ENCODE measurements at regions not wholly inside any gene's neighbourhood (a gene's known extent, or its start where the extent isn't known, plus 50 kb on each side); places are given as distances from the start of the nearest gene placed in this dataset.

DNA sequence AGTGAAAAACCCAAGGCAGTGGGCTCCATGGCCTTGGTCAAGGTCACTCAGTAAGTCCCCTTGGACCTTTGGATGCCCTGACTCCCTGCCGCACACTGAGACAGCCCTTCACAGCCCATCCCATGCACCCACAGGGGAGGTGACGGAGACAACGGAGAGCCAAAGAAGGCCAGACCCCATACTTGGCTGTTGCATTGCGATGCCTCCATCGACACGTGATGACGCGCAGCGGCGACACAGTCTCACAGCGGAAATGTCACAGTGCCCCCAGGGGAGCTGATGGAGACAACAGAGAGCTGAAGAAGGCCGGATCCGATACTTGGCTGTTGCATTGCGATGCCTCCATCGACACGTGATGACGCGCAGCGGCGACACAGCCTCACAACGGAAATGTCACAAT, 282.4 kb downstream of the TEX29 start:
- Histone ChIP-seq H3K27me3 (ENCODE audit: control insufficient read depth, insufficient read depth, low read length) (no peaks in the 10 kb centered on the region), H2AFZ (ENCODE audit: low read length) (no peak overlapping the region)

DNA sequence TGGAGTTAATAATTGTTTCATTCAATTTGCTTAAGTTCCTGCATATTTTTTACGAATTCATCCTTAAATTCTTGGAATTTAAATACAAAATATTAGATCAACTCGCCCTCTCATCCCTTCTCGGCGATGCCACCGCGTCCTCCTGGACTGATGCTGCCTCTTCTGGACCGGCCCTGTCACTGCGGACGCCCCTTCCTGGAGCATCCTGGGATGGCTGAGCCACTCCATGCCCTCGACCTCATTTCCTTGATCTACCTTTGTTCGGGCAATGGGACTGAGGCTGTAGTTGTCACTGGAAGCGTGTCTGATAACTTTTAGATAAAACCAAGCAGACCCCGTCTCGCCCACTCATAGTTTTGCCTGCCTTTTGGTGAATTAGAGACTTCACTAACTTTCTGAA, 283.7 kb downstream of the TEX29 start:
- H3K36me3 ChIP-seq (ENCODE audit: control insufficient read depth, insufficient read depth, low read length), result no peaks in the 10 kb centered on the region
- H2AFZ ChIP-seq (ENCODE audit: low read length), result no peak overlapping the region
- H3K4me1 ChIP-seq (ENCODE audit: control insufficient read depth, extremely low read depth, insufficient read depth, low read length), result no peaks in the 10 kb centered on the region
- H3K4me2 ChIP-seq (ENCODE audit: extremely low read depth, insufficient read depth, low read length), result no peak overlapping the region
- H4K20me1 ChIP-seq (ENCODE audit: control insufficient read depth, extremely low read depth, insufficient read depth, low read length), result no peaks in the 10 kb centered on the region
- H3K27me3 ChIP-seq (ENCODE audit: control insufficient read depth, insufficient read depth, low read length), result no peaks in the 10 kb centered on the region
- no peak for DNase-seq (ENCODE audit: low read depth in 2 of 2)
- H3K27ac ChIP-seq (ENCODE audit: insufficient read depth, low read length), result no peak overlapping the region
- H3K9ac ChIP-seq (ENCODE audit: insufficient read depth, low read length), result no peak overlapping the region
- TF ChIP-seq, protein P1, sequence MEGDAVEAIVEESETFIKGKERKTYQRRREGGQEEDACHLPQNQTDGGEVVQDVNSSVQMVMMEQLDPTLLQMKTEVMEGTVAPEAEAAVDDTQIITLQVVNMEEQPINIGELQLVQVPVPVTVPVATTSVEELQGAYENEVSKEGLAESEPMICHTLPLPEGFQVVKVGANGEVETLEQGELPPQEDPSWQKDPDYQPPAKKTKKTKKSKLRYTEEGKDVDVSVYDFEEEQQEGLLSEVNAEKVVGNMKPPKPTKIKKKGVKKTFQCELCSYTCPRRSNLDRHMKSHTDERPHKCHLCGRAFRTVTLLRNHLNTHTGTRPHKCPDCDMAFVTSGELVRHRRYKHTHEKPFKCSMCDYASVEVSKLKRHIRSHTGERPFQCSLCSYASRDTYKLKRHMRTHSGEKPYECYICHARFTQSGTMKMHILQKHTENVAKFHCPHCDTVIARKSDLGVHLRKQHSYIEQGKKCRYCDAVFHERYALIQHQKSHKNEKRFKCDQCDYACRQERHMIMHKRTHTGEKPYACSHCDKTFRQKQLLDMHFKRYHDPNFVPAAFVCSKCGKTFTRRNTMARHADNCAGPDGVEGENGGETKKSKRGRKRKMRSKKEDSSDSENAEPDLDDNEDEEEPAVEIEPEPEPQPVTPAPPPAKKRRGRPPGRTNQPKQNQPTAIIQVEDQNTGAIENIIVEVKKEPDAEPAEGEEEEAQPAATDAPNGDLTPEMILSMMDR (conservative IDR thresholded peaks at IDR 0.05 in 1 of 2, IDR thresholded peaks at IDR 0.05 in 1 of 2; ENCODE audit: low read depth in 1 of 2, low read length in 2 of 2), result no peak
- no peak for TF ChIP-seq EZH2 (IDR thresholded peaks at IDR 0.05; ENCODE audit: low read length, missing control alignments)
- no peaks in the 10 kb centered on the region for H3K9me3 ChIP-seq (ENCODE audit: control insufficient read depth, insufficient read depth, low read depth, low read length)
- no peak overlapping the region for H3K4me3 ChIP-seq (replicated peaks in 1 of 4; ENCODE audit: control extremely low read depth in 1 of 4, insufficient read depth in 1 of 4, low read depth in 3 of 4, low read length in 4 of 4)
- no peaks in the 10 kb centered on the region for H3K79me2 ChIP-seq (ENCODE audit: control insufficient read depth, insufficient read depth, low read length)

More for the DNA sequence above, 282.4 kb downstream of the TEX29 start:
- H3K9me3 ChIP-seq (ENCODE audit: control insufficient read depth, insufficient read depth, low read depth, low read length), result no peaks in the 10 kb centered on the region
- H3K27ac ChIP-seq (ENCODE audit: insufficient read depth, low read length), result no peak overlapping the region
- H3K9ac ChIP-seq (ENCODE audit: insufficient read depth, low read length), result no peak overlapping the region
- TF ChIP-seq, protein P1 (conservative IDR thresholded peaks at IDR 0.05 in 1 of 2, IDR thresholded peaks at IDR 0.05 in 1 of 2; ENCODE audit: low read depth in 1 of 2, low read length in 2 of 2), result no peak
- TF ChIP-seq EZH2 (IDR thresholded peaks at IDR 0.05; ENCODE audit: low read length, missing control alignments), result no peak
- no peaks in the 10 kb centered on the region for H4K20me1 ChIP-seq (ENCODE audit: control insufficient read depth, extremely low read depth, insufficient read depth, low read length)
- no peak for DNase-seq (ENCODE audit: low read depth in 2 of 2)
- no peak overlapping the region for H3K4me2 ChIP-seq (ENCODE audit: extremely low read depth, insufficient read depth, low read length)
- H3K79me2 ChIP-seq (ENCODE audit: control insufficient read depth, insufficient read depth, low read length), result no peaks in the 10 kb centered on the region
- no peaks in the 10 kb centered on the region for H3K4me1 ChIP-seq (ENCODE audit: control insufficient read depth, extremely low read depth, insufficient read depth, low read length)
- H3K36me3 ChIP-seq (ENCODE audit: control insufficient read depth, insufficient read depth, low read length), result no peaks in the 10 kb centered on the region
- no peak overlapping the region for H3K4me3 ChIP-seq (replicated peaks in 1 of 4; ENCODE audit: control extremely low read depth in 1 of 4, insufficient read depth in 1 of 4, low read depth in 3 of 4, low read length in 4 of 4)

DNA sequence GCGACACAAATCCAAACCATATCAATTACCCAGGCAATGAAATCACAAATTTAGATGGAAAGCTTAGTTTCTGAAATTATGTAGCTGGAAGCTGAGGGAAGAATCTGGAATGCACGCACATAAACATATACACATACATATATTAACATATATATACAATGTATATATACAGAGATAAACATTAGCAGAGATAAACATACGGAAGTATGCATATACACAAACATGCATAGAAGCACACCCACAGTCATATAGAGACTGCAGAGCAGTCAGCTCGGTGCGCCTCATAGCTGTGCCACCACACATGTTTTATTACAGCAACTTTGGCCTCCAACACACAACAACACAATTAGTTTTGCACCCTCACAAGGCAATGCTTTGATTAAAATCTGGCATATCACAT, 288.1 kb downstream of the TEX29 start:
- no peak for DNase-seq (ENCODE audit: low read depth in 2 of 2)
- H3K9ac ChIP-seq (ENCODE audit: insufficient read depth, low read length), result no peak overlapping the region
- H3K4me1 ChIP-seq (ENCODE audit: control insufficient read depth, extremely low read depth, insufficient read depth, low read length), result no peaks in the 10 kb centered on the region
- H3K9me3 ChIP-seq (ENCODE audit: control insufficient read depth, insufficient read depth, low read depth, low read length), result no peaks in the 10 kb centered on the region
- H3K4me3 ChIP-seq (replicated peaks in 1 of 4; ENCODE audit: control extremely low read depth in 1 of 4, insufficient read depth in 1 of 4, low read depth in 3 of 4, low read length in 4 of 4), result no peak overlapping the region
- no peak overlapping the region for H3K27ac ChIP-seq (ENCODE audit: insufficient read depth, low read length)
- no peak overlapping the region for H2AFZ ChIP-seq (ENCODE audit: low read length)
- H3K4me2 ChIP-seq (ENCODE audit: extremely low read depth, insufficient read depth, low read length), result no peak overlapping the region
- no peaks in the 10 kb centered on the region for H3K36me3 ChIP-seq (ENCODE audit: control insufficient read depth, insufficient read depth, low read length)
- TF ChIP-seq EZH2 (IDR thresholded peaks at IDR 0.05; ENCODE audit: low read length, missing control alignments), result no peak
- TF ChIP-seq, protein P1 (conservative IDR thresholded peaks at IDR 0.05 in 1 of 2, IDR thresholded peaks at IDR 0.05 in 1 of 2; ENCODE audit: low read depth in 1 of 2, low read length in 2 of 2), result no peak
- no peaks in the 10 kb centered on the region for H3K79me2 ChIP-seq (ENCODE audit: control insufficient read depth, insufficient read depth, low read length)
- H3K27me3 ChIP-seq (ENCODE audit: control insufficient read depth, insufficient read depth, low read length), result no peaks in the 10 kb centered on the region
- no peaks in the 10 kb centered on the region for H4K20me1 ChIP-seq (ENCODE audit: control insufficient read depth, extremely low read depth, insufficient read depth, low read length)
